ENCODE measurements at regions not wholly inside any gene's neighbourhood (a gene's known extent, or its start where the extent isn't known, plus 50 kb on each side); places are given as distances from the start of the nearest gene placed in this dataset.

GRCh38 chr7:79770063-79770462 is 316.6 kb upstream of the MAGI2 start:
- TF ChIP-seq CTCF (IDR thresholded peaks at IDR 0.05; ENCODE audit: low read length) (no peak), EZH2 (optimal IDR thresholded peaks at IDR 0.05; ENCODE audit: low read depth, low read length) (no peak)
